HL-60/S4 (cell line): ENCODE measurements at regions not wholly inside any gene's neighbourhood (a gene's known extent, or its start where the extent isn't known, plus 50 kb on each side); places are given as distances from the start of the nearest gene placed in this dataset.
"Not testable (repeated sequence)": the region's sequence is repeated elsewhere in the genome, so short reads cannot be mapped to it uniquely, and the experiment has no call there.

Experiments
- in situ Hi-C: fragments of 300-500 bp; cut with MboI; formaldehyde crosslinking; loops from 2 replicates; pipeline ENCODE4 v1.14.3; 2022; ENCODE audit warnings: low sequenced_read_pairs

- in situ Hi-C loops = no loop called here
Observed at GRCh38 chr9:110008663-110009062, 199.3 kb downstream of the C9orf152 start.

- in situ Hi-C loops = no loop called here
Observed at GRCh38 chr9:110011628-110012320, 196.2 kb downstream of the C9orf152 start.

- in situ Hi-C loops = no loop called here
Observed at GRCh38 chr9:110013064-110013463, 194.9 kb downstream of the C9orf152 start.

GRCh38 chr9:110015759-110016158, 192.2 kb downstream of the C9orf152 start:
- in situ Hi-C loops = no loop called here

- in situ Hi-C loops = no loop called here
Observed at GRCh38 chr9:110016340-110016739, 191.6 kb downstream of the C9orf152 start.

- in situ Hi-C loops = not testable (repeated sequence)
Observed at GRCh38 chr9:110020216-110020615, 187.7 kb downstream of the C9orf152 start.

- in situ Hi-C loops = no loop called here
Observed at GRCh38 chr9:110021891-110022290, 186.1 kb downstream of the C9orf152 start.

- in situ Hi-C loops = not testable (repeated sequence)
Observed at GRCh38 chr9:110023221-110023620, 184.7 kb downstream of the C9orf152 start.

GRCh38 chr9:110025551-110026170, 182.3 kb downstream of the C9orf152 start:
- in situ Hi-C loops = no loop called here

- in situ Hi-C loops = no loop called here
Observed at GRCh38 chr9:110027671-110028081, 180.3 kb downstream of the C9orf152 start.

GRCh38 chr9:110028271-110028670, 179.7 kb downstream of the C9orf152 start:
- in situ Hi-C loops = no loop called here

- in situ Hi-C loops = no loop called here
Observed at GRCh38 chr9:110028676-110029075, 179.3 kb downstream of the C9orf152 start.

GRCh38 chr9:110029429-110029955, 178.5 kb downstream of the C9orf152 start:
- in situ Hi-C loops = no loop called here

- in situ Hi-C loops = no loop called here
Observed at GRCh38 chr9:110029956-110030480, 177.9 kb downstream of the C9orf152 start.

- in situ Hi-C loops = no loop called here
Observed at GRCh38 chr9:110030632-110031031, 177.3 kb downstream of the C9orf152 start.

GRCh38 chr9:110031511-110032173, 176.3 kb downstream of the C9orf152 start:
- in situ Hi-C loops = no loop called here

GRCh38 chr9:110032532-110032931, 175.4 kb downstream of the C9orf152 start:
- in situ Hi-C loops = not testable (repeated sequence)

- in situ Hi-C loops = no loop called here
Observed at GRCh38 chr9:110033869-110034268, 174.1 kb downstream of the C9orf152 start.

GRCh38 chr9:110036286-110036685, 171.7 kb downstream of the C9orf152 start:
- in situ Hi-C loops = no loop called here

GRCh38 chr9:110040788-110041187, 167.2 kb downstream of the C9orf152 start:
- in situ Hi-C loops = no loop called here

- in situ Hi-C loops = no loop called here
Observed at GRCh38 chr9:110041452-110041851, 166.5 kb downstream of the C9orf152 start.
